PC-9 (cell line): ENCODE measurements at regions not wholly inside any gene's neighbourhood (a gene's known extent, or its start where the extent isn't known, plus 50 kb on each side); places are given as distances from the start of the nearest gene placed in this dataset.
A peak's percentile ranks its signal among the peaks of the same experiment; 100 is the strongest.

Source experiments
- BruUV-seq: library from RNA; stranded (reverse); fragments of 400-500 nt; replicated peaks from 2 replicates; lab custom pipeline; 2021; lab: Mats Ljungman, UMichigan
- CTCF ChIA-PET: fragments of 300-600 bp; sonication (Branson Sonifier 250); formaldehyde crosslinking; loops from one replicate; lab custom pipeline; 2022; ENCODE audit warnings: antibody characterized with exemption; lab: Charles Lee
- POLR2A ChIA-PET: fragments of 300-600 bp; sonication (Branson Sonifier 250); formaldehyde crosslinking; loops from one replicate; lab custom pipeline; 2022; ENCODE audit warnings: antibody characterized with exemption; ENCODE audit not compliant: unreplicated experiment; lab: Charles Lee
- DNase-seq, 2 experiments: peaks; one replicate each; pipeline versions ENCODE4 v3.0.0 to v3.0.0-alpha.2; 2015 to 2022; ENCODE audit warnings: mixed read lengths in 1 of 2
- H2AFZ ChIP-seq: fragments of 200-600 bp; sonication (generic); 2 replicates; pipeline ENCODE4 v1.8.1; 2017; ENCODE audit warnings: antibody characterized with exemption
- H3F3A ChIP-seq: fragments of 200-600 bp; sonication (generic); 2 replicates; pipeline ENCODE4 v1.8.1; 2017; ENCODE audit warnings: antibody characterized with exemption, mild to moderate bottlenecking, low read depth; ENCODE audit not compliant: insufficient read depth
- H3K27ac ChIP-seq: fragments of 200-600 bp; sonication (generic); 2 replicates; pipeline ENCODE4 v1.6.1; 2016; ENCODE audit warnings: mixed run types
- H3K27me3 ChIP-seq: fragments of 200-600 bp; sonication (generic); 2 replicates; pipeline ENCODE4 v1.6.1; 2016; ENCODE audit warnings: low read depth, mixed run types; ENCODE audit not compliant: insufficient read depth
- H3K36me3 ChIP-seq: fragments of 200-600 bp; sonication (generic); 2 replicates; pipeline ENCODE4 v1.6.1; 2016; ENCODE audit warnings: low read depth, mixed run types
- H3K4me1 ChIP-seq: fragments of 200-600 bp; sonication (generic); replicated peaks from 2 replicates; pipeline ENCODE4 v1.6.1; 2016; ENCODE audit warnings: mixed run types; ENCODE audit not compliant: insufficient read depth
- H3K4me2 ChIP-seq: fragments of 200-600 bp; sonication (generic); 2 replicates; pipeline ENCODE4 v1.6.1; 2017; ENCODE audit warnings: mixed run types
- H3K4me3 ChIP-seq: fragments of 200-600 bp; sonication (generic); 2 replicates; pipeline ENCODE4 v1.6.1; 2016; ENCODE audit warnings: mixed run types
- H3K79me2 ChIP-seq: fragments of 200-600 bp; sonication (generic); 2 replicates; pipeline ENCODE4 v1.6.1; 2017; ENCODE audit warnings: low read depth, mixed run types
- H3K9me2 ChIP-seq: fragments of 200-600 bp; sonication (generic); 2 replicates; pipeline ENCODE4 v1.8.1; 2017; ENCODE audit warnings: mild to moderate bottlenecking; ENCODE audit not compliant: insufficient read depth
- H3K9me3 ChIP-seq: fragments of 200-600 bp; sonication (generic); 2 replicates; pipeline ENCODE4 v1.8.1; 2016; ENCODE audit warnings: low read depth; ENCODE audit not compliant: insufficient read depth
- H4K20me1 ChIP-seq: fragments of 200-600 bp; sonication (generic); 2 replicates; pipeline ENCODE4 v1.8.1; 2017; ENCODE audit not compliant: insufficient read depth
- EZH2 ChIP-seq: fragments of 200-600 bp; sonication (generic); IDR thresholded peaks from 2 replicates; pipeline ENCODE4 v1.8.0; 2017; ENCODE audit warnings: antibody characterized with exemption, low read depth
- intact Hi-C: fragments of 100-400 bp; cut with micrococcal nuclease; formaldehyde crosslinking; loops from one replicate; pipeline ENCODE4 v1.10.0; 2022; ENCODE audit not compliant: unreplicated experiment
- TF ChIP-seq, protein P1 (sequence below): fragments of 200-600 bp; sonication (generic); conservative IDR thresholded peaks from 2 replicates; pipeline ENCODE4 v1.6.1; 2017; ENCODE audit warnings: mixed run types, antibody characterized with exemption, mild to moderate bottlenecking, moderate library complexity

- Histone ChIP-seq H3K36me3 (no peaks in the 10 kb centered on the region), H3K4me1 (no peaks in the 10 kb centered on the region), H3K27ac (no peak overlapping the region), H3K9me3 (no peaks in the 10 kb centered on the region), H2AFZ (no peak overlapping the region), H3K4me2 (no peak overlapping the region), H3K4me3 (no peak overlapping the region), H3K79me2 (no peaks in the 10 kb centered on the region), H3K27me3 (no peaks in the 10 kb centered on the region), H3K9me2 (no peaks in the 10 kb centered on the region), H3F3A (no peaks in the 10 kb centered on the region), H4K20me1 (no peaks in the 10 kb centered on the region)
- ChIA-PET CTCF (interaction anchor here (0.9 kb wide), 1 partner anchor 15 kb away, joined by 3 read pairs; no protein-coding TSS in a partner anchor), POLR2A (no interaction called here)
- TF ChIP-seq, protein P1, sequence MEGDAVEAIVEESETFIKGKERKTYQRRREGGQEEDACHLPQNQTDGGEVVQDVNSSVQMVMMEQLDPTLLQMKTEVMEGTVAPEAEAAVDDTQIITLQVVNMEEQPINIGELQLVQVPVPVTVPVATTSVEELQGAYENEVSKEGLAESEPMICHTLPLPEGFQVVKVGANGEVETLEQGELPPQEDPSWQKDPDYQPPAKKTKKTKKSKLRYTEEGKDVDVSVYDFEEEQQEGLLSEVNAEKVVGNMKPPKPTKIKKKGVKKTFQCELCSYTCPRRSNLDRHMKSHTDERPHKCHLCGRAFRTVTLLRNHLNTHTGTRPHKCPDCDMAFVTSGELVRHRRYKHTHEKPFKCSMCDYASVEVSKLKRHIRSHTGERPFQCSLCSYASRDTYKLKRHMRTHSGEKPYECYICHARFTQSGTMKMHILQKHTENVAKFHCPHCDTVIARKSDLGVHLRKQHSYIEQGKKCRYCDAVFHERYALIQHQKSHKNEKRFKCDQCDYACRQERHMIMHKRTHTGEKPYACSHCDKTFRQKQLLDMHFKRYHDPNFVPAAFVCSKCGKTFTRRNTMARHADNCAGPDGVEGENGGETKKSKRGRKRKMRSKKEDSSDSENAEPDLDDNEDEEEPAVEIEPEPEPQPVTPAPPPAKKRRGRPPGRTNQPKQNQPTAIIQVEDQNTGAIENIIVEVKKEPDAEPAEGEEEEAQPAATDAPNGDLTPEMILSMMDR: no peak
- no peak for TF ChIP-seq EZH2
- intact Hi-C loops: no loop called here
- BruUV-seq: no TSS peak
- DNase-seq: no peak
Measured at GRCh38 chr12:30442461-30442860, 253.2 kb downstream of the IPO8 start.

DNA sequence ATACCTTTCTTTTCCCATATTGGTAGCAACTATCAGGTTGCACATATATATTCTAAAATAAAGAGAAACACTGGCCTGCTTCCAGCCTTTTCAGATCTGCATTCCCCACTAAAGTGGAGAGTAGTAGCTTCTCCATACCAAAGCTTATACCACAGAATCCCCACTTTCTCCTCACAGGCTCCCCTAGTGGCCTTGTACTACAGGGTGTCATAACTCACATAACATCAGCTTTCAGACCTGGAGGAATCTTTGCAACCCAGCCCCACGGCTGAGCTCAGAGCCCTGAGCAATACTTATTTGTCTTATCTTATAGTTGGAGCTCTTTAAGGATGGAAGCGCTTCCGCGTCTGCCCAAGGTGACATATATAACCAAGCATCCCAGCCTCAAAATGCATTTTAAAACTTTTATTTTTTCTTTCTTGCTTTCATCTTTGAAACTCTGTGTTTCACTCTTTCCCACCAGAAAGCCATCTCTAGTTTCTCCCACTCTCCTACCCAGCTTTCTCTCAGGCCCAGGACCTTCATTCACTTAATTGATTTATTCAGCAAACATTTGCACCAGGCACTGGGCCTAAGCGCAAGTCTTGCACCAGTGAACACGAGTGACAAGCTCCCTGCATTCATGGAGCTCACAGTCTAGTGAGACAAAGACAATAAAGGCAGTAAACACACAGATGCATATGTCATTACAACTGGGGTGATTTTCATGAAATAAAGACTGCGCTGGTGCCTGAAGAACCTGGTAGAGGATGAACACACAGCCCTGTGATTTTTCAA is 254.7 kb downstream of the IPO8 start:
- H3K36me3 ChIP-seq: no peaks in the 10 kb centered on the region
- H3K27ac ChIP-seq: no peak overlapping the region
- no peak overlapping the region for H2AFZ ChIP-seq
- intact Hi-C loops: no loop called here
- CTCF ChIA-PET: no interaction called here
- POLR2A ChIA-PET: no interaction called here
- H3K79me2 ChIP-seq: no peaks in the 10 kb centered on the region
- TF ChIP-seq EZH2: no peak
- TF ChIP-seq, protein P1: peak; percentile 65
- no peaks in the 10 kb centered on the region for H3F3A ChIP-seq
- H3K4me2 ChIP-seq: no peak overlapping the region
- no TSS peak for BruUV-seq
- no peaks in the 10 kb centered on the region for H3K4me1 ChIP-seq
- DNase-seq: no peak
- no peak overlapping the region for H3K4me3 ChIP-seq
- H3K9me2 ChIP-seq: no peaks in the 10 kb centered on the region
- no peaks in the 10 kb centered on the region for H3K9me3 ChIP-seq
- no peaks in the 10 kb centered on the region for H4K20me1 ChIP-seq
- no peaks in the 10 kb centered on the region for H3K27me3 ChIP-seq

GRCh38 chr12:30439201-30439600 is 256.5 kb downstream of the IPO8 start:
- intact Hi-C loops: no loop called here
- TF ChIP-seq, protein P1: no peak
- no peak for TF ChIP-seq EZH2
- no peak for DNase-seq
- Histone ChIP-seq H2AFZ (no peak overlapping the region), H3K4me1 (no peaks in the 10 kb centered on the region), H3K9me3 (no peaks in the 10 kb centered on the region), H4K20me1 (no peaks in the 10 kb centered on the region), H3K36me3 (no peaks in the 10 kb centered on the region), H3K27me3 (no peaks in the 10 kb centered on the region), H3K27ac (no peak overlapping the region), H3K79me2 (no peaks in the 10 kb centered on the region), H3K4me3 (no peak overlapping the region), H3K4me2 (no peak overlapping the region), H3F3A (no peaks in the 10 kb centered on the region), H3K9me2 (no peaks in the 10 kb centered on the region)
- BruUV-seq: no TSS peak
- CTCF ChIA-PET: no interaction called here
- POLR2A ChIA-PET: no interaction called here
